ENCODE measurements at regions not wholly inside any gene's neighbourhood (a gene's known extent, or its start where the extent isn't known, plus 50 kb on each side); places are given as distances from the start of the nearest gene placed in this dataset.
"Not testable (repeated sequence)": the region's sequence is repeated elsewhere in the genome, so short reads cannot be mapped to it uniquely, and the experiment has no call there.

DNA sequence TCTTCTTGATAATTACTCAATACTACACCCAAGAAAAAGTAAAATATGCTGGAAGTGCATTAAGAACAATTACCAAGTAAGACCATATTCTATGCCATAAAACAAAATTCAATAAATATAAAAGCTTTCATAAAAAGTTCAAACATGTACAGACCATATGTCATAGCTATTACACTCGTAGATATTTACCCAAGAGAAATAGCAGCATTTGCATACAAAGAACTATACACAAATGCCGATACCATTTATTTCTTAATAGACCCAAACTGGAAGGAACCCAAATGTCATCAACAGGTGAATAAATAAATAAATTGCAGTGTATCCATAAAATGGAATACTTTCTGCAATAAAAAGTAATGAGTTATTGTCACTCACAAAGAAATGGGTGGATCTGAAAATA is 78.3 kb upstream of the SLC16A7 start:
- no peak overlapping the region for H3K4me3 ChIP-seq (ENCODE audit: low read length)
- H3K36me3 ChIP-seq (ENCODE audit: insufficient read depth, low read length), result no peaks in the 10 kb centered on the region
- no peak overlapping the region for H3K9ac ChIP-seq (ENCODE audit: low read depth, low read length)
- 88% methylated on average over 2 of the region's 2 CpGs for WGBS
- H3K9me3 ChIP-seq (ENCODE audit: insufficient read depth, low read depth, low read length), result no peaks in the 10 kb centered on the region
- H3K27me3 ChIP-seq (ENCODE audit: insufficient read depth, low read length), result no peaks in the 10 kb centered on the region
- H3K27ac ChIP-seq (ENCODE audit: low read depth, low read length), result no peak overlapping the region
- no peaks in the 10 kb centered on the region for H3K4me1 ChIP-seq (ENCODE audit: insufficient read depth, low read length)

- H3K9me3 ChIP-seq (ENCODE audit: insufficient read depth, low read depth, low read length), result no peaks in the 10 kb centered on the region
- peaks cover 17% of the 10 kb centered on the region for H3K4me1 ChIP-seq (ENCODE audit: insufficient read depth, low read length)
- no peak overlapping the region for H3K27ac ChIP-seq (ENCODE audit: low read depth, low read length)
- WGBS, result no CpG with 5 or more reads among the region's 1 CpG
- H3K9ac ChIP-seq (ENCODE audit: low read depth, low read length), result no peak overlapping the region
- no peaks in the 10 kb centered on the region for H3K36me3 ChIP-seq (ENCODE audit: insufficient read depth, low read length)
- no peak overlapping the region for H3K4me3 ChIP-seq (ENCODE audit: low read length)
- no peaks in the 10 kb centered on the region for H3K27me3 ChIP-seq (ENCODE audit: insufficient read depth, low read length)
These were observed 94.9 kb upstream of the SLC16A7 start for GRCh38 chr12:59500915-59501314.

- Histone ChIP-seq H3K27ac (ENCODE audit: low read depth, low read length) (no peak overlapping the region), H3K4me1 (ENCODE audit: insufficient read depth, low read length) (peaks cover 17% of the 10 kb centered on the region), H3K36me3 (ENCODE audit: insufficient read depth, low read length) (no peaks in the 10 kb centered on the region), H3K9ac (ENCODE audit: low read depth, low read length) (no peak overlapping the region), H3K9me3 (ENCODE audit: insufficient read depth, low read depth, low read length) (no peaks in the 10 kb centered on the region), H3K27me3 (ENCODE audit: insufficient read depth, low read length) (no peaks in the 10 kb centered on the region), H3K4me3 (ENCODE audit: low read length) (no peak overlapping the region)
- WGBS, result 42% methylated on average over 1 of the region's 1 CpG
These were observed 95.5 kb upstream of the SLC16A7 start for GRCh38 chr12:59500335-59500734.

GRCh38 chr12:59499774-59500173 is 96.1 kb upstream of the SLC16A7 start:
- H3K9me3 ChIP-seq (ENCODE audit: insufficient read depth, low read depth, low read length), result no peaks in the 10 kb centered on the region
- peaks cover 17% of the 10 kb centered on the region for H3K4me1 ChIP-seq (ENCODE audit: insufficient read depth, low read length)
- H3K27ac ChIP-seq (ENCODE audit: low read depth, low read length), result no peak overlapping the region
- no peak overlapping the region for H3K9ac ChIP-seq (ENCODE audit: low read depth, low read length)
- no peaks in the 10 kb centered on the region for H3K36me3 ChIP-seq (ENCODE audit: insufficient read depth, low read length)
- 96% methylated on average over 1 of the region's 1 CpG for WGBS
- no peak overlapping the region for H3K4me3 ChIP-seq (ENCODE audit: low read length)
- no peaks in the 10 kb centered on the region for H3K27me3 ChIP-seq (ENCODE audit: insufficient read depth, low read length)

DNA sequence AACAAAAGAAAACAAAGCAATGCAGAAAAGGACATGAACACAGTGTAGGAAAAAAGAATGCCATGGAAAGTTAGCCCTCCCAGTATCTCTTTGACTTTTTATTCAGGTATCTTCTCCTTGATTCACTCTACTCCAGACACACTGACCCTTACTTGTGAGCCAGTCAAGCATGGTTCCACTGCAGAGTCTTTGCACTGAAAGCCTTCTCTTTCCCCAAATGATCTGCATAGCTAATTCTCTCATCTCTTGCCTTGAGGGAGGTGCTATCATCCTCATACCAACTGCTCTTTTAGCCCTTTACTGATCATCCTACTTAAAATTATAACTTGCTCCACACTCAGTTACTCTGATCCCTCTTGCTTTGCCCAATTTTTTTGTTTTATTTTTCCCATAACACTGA is 101.2 kb upstream of the SLC16A7 start:
- H3K36me3 ChIP-seq (ENCODE audit: insufficient read depth, low read length), result no peaks in the 10 kb centered on the region
- H3K9ac ChIP-seq (ENCODE audit: low read depth, low read length), result no peak overlapping the region
- H3K4me1 ChIP-seq (ENCODE audit: insufficient read depth, low read length), result peaks cover under 1% of the 10 kb centered on the region; the same call in 1 of the 2 replicates
- no peak overlapping the region for H3K27ac ChIP-seq (ENCODE audit: low read depth, low read length)
- no peaks in the 10 kb centered on the region for H3K27me3 ChIP-seq (ENCODE audit: insufficient read depth, low read length)
- H3K9me3 ChIP-seq (ENCODE audit: insufficient read depth, low read depth, low read length), result no peaks in the 10 kb centered on the region
- H3K4me3 ChIP-seq (ENCODE audit: low read length), result no peak overlapping the region

DNA sequence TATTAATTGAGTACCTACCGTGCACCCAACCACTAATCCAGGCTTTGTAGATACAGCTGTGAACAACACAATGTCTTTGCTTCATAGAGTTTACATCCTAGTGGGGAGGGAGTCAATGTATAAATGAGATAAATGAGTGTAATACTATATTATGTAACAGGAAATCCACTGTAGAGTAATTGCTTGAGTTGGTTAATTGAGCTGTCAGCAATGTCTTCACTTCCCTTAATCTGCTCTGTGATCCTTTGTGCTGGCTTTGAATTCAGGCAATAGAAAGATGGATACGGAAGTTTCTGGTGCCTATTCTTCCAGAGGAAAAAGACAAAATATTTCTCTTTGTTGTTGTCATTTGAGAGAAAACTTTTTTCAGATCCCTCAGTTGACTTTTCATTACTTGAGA is 104.0 kb upstream of the SLC16A7 start:
- WGBS, result 92% methylated on average over 1 of the region's 2 CpGs

GRCh38 chr12:59486827-59487226 is 109.0 kb upstream of the SLC16A7 start:
- Histone ChIP-seq H3K27me3 (ENCODE audit: insufficient read depth, low read length) (no peaks in the 10 kb centered on the region), H3K4me1 (ENCODE audit: insufficient read depth, low read length) (no peaks in the 10 kb centered on the region), H3K9ac (ENCODE audit: low read depth, low read length) (no peak overlapping the region), H3K27ac (ENCODE audit: low read depth, low read length) (no peak overlapping the region), H3K9me3 (ENCODE audit: insufficient read depth, low read depth, low read length) (no peaks in the 10 kb centered on the region), H3K36me3 (ENCODE audit: insufficient read depth, low read length) (no peaks in the 10 kb centered on the region), H3K4me3 (ENCODE audit: low read length) (no peak overlapping the region)
- WGBS, result 0% methylated on average over 1 of the region's 1 CpG

More for the DNA sequence above, 104.0 kb upstream of the SLC16A7 start:
- no peak overlapping the region for H3K9ac ChIP-seq (ENCODE audit: low read depth, low read length)
- no peaks in the 10 kb centered on the region for H3K36me3 ChIP-seq (ENCODE audit: insufficient read depth, low read length)
- no peaks in the 10 kb centered on the region for H3K9me3 ChIP-seq (ENCODE audit: insufficient read depth, low read depth, low read length)
- no peak overlapping the region for H3K27ac ChIP-seq (ENCODE audit: low read depth, low read length)
- H3K4me1 ChIP-seq (ENCODE audit: insufficient read depth, low read length), result no peaks in the 10 kb centered on the region
- H3K4me3 ChIP-seq (ENCODE audit: low read length), result no peak overlapping the region
- H3K27me3 ChIP-seq (ENCODE audit: insufficient read depth, low read length), result no peaks in the 10 kb centered on the region

DNA sequence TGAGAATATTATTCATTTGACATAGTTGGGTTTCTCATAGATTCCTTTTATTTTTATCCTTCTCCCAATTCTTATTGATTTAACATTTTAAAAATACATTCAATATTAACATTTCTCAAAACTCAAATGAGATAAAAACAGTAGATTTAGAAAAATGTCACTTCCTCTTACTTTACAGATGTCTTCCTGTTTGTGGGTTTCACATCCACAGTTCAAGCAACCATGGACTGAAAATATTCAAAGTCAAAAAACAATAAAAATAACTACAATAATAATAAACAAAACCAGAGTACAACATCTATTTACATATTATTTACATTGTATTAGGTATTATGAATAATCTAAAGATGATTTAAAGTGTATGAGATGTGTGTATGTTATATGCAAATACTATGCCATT is 111.3 kb upstream of the SLC16A7 start:
- no peaks in the 10 kb centered on the region for H3K4me1 ChIP-seq (ENCODE audit: insufficient read depth, low read length)
- H3K27me3 ChIP-seq (ENCODE audit: insufficient read depth, low read length), result no peaks in the 10 kb centered on the region
- H3K27ac ChIP-seq (ENCODE audit: low read depth, low read length), result no peak overlapping the region
- no peak overlapping the region for H3K9ac ChIP-seq (ENCODE audit: low read depth, low read length)
- no peak overlapping the region for H3K4me3 ChIP-seq (ENCODE audit: low read length)
- H3K9me3 ChIP-seq (ENCODE audit: insufficient read depth, low read depth, low read length), result no peaks in the 10 kb centered on the region
- no peaks in the 10 kb centered on the region for H3K36me3 ChIP-seq (ENCODE audit: insufficient read depth, low read length)

DNA sequence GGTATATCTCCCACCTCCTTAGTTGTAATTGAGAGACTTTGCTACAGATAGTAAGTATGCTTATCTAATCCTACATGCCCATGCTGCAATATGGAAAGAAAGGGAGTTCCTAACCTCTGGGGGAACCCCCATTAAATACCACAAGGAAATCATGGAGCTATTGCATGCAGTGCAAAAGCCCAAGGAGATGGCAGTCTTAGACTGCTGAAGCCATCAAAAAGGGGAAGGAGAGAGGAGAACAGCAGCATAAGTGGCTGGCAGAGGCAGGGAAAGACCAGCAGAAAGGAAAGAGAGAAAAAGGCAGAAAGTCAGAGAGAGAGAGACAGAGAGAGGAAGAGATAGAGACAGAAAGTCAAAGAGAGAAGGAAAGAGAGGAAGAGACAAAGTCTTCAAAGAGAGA is 121.6 kb upstream of the SLC16A7 start:
- not testable (repeated sequence) for H3K4me1 ChIP-seq (ENCODE audit: insufficient read depth, low read length); H3K9ac ChIP-seq (ENCODE audit: low read depth, low read length); H3K27me3 ChIP-seq (ENCODE audit: insufficient read depth, low read length); H3K9me3 ChIP-seq (ENCODE audit: insufficient read depth, low read depth, low read length); H3K4me3 ChIP-seq (ENCODE audit: low read length); H3K36me3 ChIP-seq (ENCODE audit: insufficient read depth, low read length); H3K27ac ChIP-seq (ENCODE audit: low read depth, low read length)

- Histone ChIP-seq H3K27ac (ENCODE audit: low read depth, low read length) (no peak overlapping the region), H3K9ac (ENCODE audit: low read depth, low read length) (no peak overlapping the region)
These were observed 123.6 kb upstream of the SLC16A7 start for GRCh38 chr12:59472273-59472672.

DNA sequence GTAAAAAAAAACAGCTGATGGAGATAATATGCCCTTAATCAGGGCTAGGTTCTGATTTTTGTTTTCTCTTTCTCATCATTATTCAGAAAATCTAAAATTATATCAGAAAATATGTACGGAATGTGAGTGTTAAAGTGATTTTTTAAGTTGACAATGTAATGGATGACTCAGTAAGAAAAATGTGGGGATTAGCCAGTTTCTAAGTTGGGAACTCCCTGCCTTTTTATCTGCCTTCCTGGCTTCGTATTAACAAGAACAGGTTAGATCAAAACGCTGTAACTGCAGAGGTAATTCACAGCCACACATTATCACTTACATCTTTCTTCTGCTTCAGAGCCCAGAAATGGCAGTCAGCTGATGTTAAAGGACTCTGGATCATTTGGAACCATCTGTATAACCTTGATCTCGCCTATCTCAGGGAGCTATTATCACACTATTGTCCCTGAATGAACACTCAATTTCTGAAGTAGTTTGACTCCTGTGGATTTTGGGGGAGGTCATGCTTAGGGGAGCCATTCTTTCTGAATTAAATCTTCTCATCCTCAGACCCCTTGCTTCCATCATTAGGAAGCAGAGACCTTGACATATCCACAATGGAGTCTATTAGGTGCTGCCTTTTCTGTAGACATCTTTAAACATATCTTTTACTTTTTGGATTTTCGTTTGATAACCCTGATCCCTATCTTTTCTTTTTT is 135.7 kb upstream of the SLC16A7 start:
- H3K27me3 ChIP-seq (ENCODE audit: insufficient read depth, low read length), result no peaks in the 10 kb centered on the region
- H3K27ac ChIP-seq (ENCODE audit: low read depth, low read length), result 0 out of 2 replicates have a peak overlapping the region, but pooled peaks have one; percentile 2
- H3K36me3 ChIP-seq (ENCODE audit: insufficient read depth, low read length), result no peaks in the 10 kb centered on the region
- H3K4me1 ChIP-seq (ENCODE audit: insufficient read depth, low read length), result peaks cover 7% of the 10 kb centered on the region; the same call in 1 of the 2 replicates
- no peak overlapping the region for H3K9ac ChIP-seq (ENCODE audit: low read depth, low read length)
- 73% methylated on average over 4 of the region's 5 CpGs for WGBS
- H3K4me3 ChIP-seq (ENCODE audit: low read length), result no peak overlapping the region
- H3K9me3 ChIP-seq (ENCODE audit: insufficient read depth, low read depth, low read length), result no peaks in the 10 kb centered on the region

More at GRCh38 chr12:59472273-59472672, 123.6 kb upstream of the SLC16A7 start:
- H3K27me3 ChIP-seq (ENCODE audit: insufficient read depth, low read length), result no peaks in the 10 kb centered on the region
- H3K4me3 ChIP-seq (ENCODE audit: low read length), result no peak overlapping the region
- peaks cover 3% of the 10 kb centered on the region; the same call in 1 of the 2 replicates for H3K9me3 ChIP-seq (ENCODE audit: insufficient read depth, low read depth, low read length)
- no peaks in the 10 kb centered on the region for H3K4me1 ChIP-seq (ENCODE audit: insufficient read depth, low read length)
- WGBS, result 83% methylated on average over 5 of the region's 5 CpGs
- H3K36me3 ChIP-seq (ENCODE audit: insufficient read depth, low read length), result no peaks in the 10 kb centered on the region

GRCh38 chr12:59453475-59453874 is 142.4 kb upstream of the SLC16A7 start:
- Histone ChIP-seq H3K4me3 (ENCODE audit: low read length) (no peak overlapping the region), H3K27ac (ENCODE audit: low read depth, low read length) (no peak overlapping the region), H3K9ac (ENCODE audit: low read depth, low read length) (no peak overlapping the region), H3K27me3 (ENCODE audit: insufficient read depth, low read length) (no peaks in the 10 kb centered on the region), H3K36me3 (ENCODE audit: insufficient read depth, low read length) (no peaks in the 10 kb centered on the region), H3K4me1 (ENCODE audit: insufficient read depth, low read length) (peaks cover 3% of the 10 kb centered on the region), H3K9me3 (ENCODE audit: insufficient read depth, low read depth, low read length) (no peaks in the 10 kb centered on the region)

Data from HUES64 (cell line).